Upper lobe of left lung (tissue), 6 donors: ENCODE measurements at regions not wholly inside any gene's neighbourhood (a gene's known extent, or its start where the extent isn't known, plus 50 kb on each side); places are given as distances from the start of the nearest gene placed in this dataset.

Experiments
- ATAC-seq, 2 donors: fragments of 200-7000 bp; cut with Tn5 transposase; one replicate each; pipeline ENCODE4 v1.9.1; 2022; ENCODE audit warnings: mild to moderate bottlenecking in 2 of 2, moderate library complexity in 2 of 2; ENCODE audit not compliant: low FRiP score in 2 of 2
- DNase-seq, 2 donors: peaks; one replicate each; pipeline ENCODE4 v3.0.0-alpha.2; 2019 to 2020
- H3K27ac ChIP-seq, 4 donors: fragments of 200-600 bp; sonication (generic); one replicate each; pipeline ENCODE4 v1.5.1; 2016 to 2019
- H3K27me3 ChIP-seq, 4 donors: fragments of 200-600 bp; sonication (generic); one replicate each; pipeline ENCODE4 v1.5.1; 2017 to 2019
- H3K36me3 ChIP-seq, 4 donors: fragments of 200-600 bp; sonication (generic); one replicate each; pipeline ENCODE4 v1.5.1; 2016 to 2019
- H3K4me1 ChIP-seq, 4 donors: fragments of 200-600 bp; sonication (generic); one replicate each; pipeline ENCODE4 v1.5.1; 2018 to 2019
- H3K4me3 ChIP-seq, 4 donors: fragments of 200-600 bp; sonication (generic); one replicate each; pipeline ENCODE4 v1.5.1; 2017 to 2019; ENCODE audit warnings: mild to moderate bottlenecking in 2 of 4, moderate library complexity in 1 of 4
- H3K9me3 ChIP-seq, 4 donors: fragments of 200-600 bp; sonication (generic); one replicate each; pipeline ENCODE4 v1.5.1; 2018 to 2019
- CTCF ChIP-seq, 6 experiments: fragments of 450-650 bp in 4 of 6; fragments of 200-600 bp in 2 of 6; sonication (generic) in 2 of 6; IDR thresholded peaks; one replicate each; pipeline ENCODE4 v1.5.1; 2016 to 2019; ENCODE audit warnings: antibody characterized with exemption in 6 of 6
- EP300 ChIP-seq, 4 donors: sonication (generic); formaldehyde crosslinking; IDR thresholded peaks; one replicate each; pipeline ENCODE4 v1.5.1; 2017; ENCODE audit warnings: antibody characterized with exemption in 4 of 4, control low read depth in 2 of 4
- POLR2A ChIP-seq, 4 donors: fragments of 450-650 bp; IDR thresholded peaks; one replicate each; pipeline ENCODE4 v1.5.1; 2016 to 2017; ENCODE audit warnings: antibody characterized with exemption in 4 of 4, mild to moderate bottlenecking in 2 of 4
- POLR2AphosphoS5 ChIP-seq, 2 donors: sonication (generic); formaldehyde crosslinking; IDR thresholded peaks; one replicate each; pipeline ENCODE4 v1.5.1; 2017; ENCODE audit warnings: antibody characterized with exemption in 2 of 2
- WGBS, 2 donors: methylation state at CpG; one replicate each; pipeline ENCODE4 v1.1.5; 2017 to 2018; 5-methylcytosine and 5-hydroxymethylcytosine counted together
- donor health status: DM: no; HTN: no; CAD: no; lungs with moderate emphysema.
- donor health status: DM: no; HTN: yes; CAD: no; lungs with severe emphysema.

- no peak overlapping the region for H3K27ac ChIP-seq
- DNase-seq (no peak), ATAC-seq (no peak)
- H3K4me1 ChIP-seq = no peaks in the 10 kb centered on the region
- no peaks in the 10 kb centered on the region for H3K27me3 ChIP-seq
- 48 to 67% methylated on average over 1 of the region's 1 CpG for WGBS, 2 donors
- no peak for TF ChIP-seq EP300 (IDR thresholded peaks at IDR 0.05)
- no peak for TF ChIP-seq POLR2AphosphoS5 (IDR thresholded peaks at IDR 0.05)
- TF ChIP-seq CTCF (IDR thresholded peaks at IDR 0.05) = no peak
- no peak for TF ChIP-seq POLR2A (IDR thresholded peaks at IDR 0.05)
- H3K4me3 ChIP-seq = no peak overlapping the region
- H3K9me3 ChIP-seq = no peaks in the 10 kb centered on the region
- no peaks in the 10 kb centered on the region for H3K36me3 ChIP-seq
These were observed 763.1 kb downstream of the UQCRFS1 start for GRCh38 chr19:28449803-28450202.

- no peak for TF ChIP-seq CTCF (IDR thresholded peaks at IDR 0.05)
- no peak for TF ChIP-seq POLR2A (IDR thresholded peaks at IDR 0.05)
- no peak for TF ChIP-seq EP300 (IDR thresholded peaks at IDR 0.05)
- no peak for TF ChIP-seq POLR2AphosphoS5 (IDR thresholded peaks at IDR 0.05)
- Histone ChIP-seq H3K4me3 (no peak overlapping the region), H3K9me3 (no peaks in the 10 kb centered on the region), H3K4me1 (no peaks in the 10 kb centered on the region), H3K27ac (no peak overlapping the region), H3K36me3 (no peaks in the 10 kb centered on the region), H3K27me3 (no peaks in the 10 kb centered on the region)
- DNase-seq (no peak), ATAC-seq (no peak)
- WGBS, 2 donors = 94 to 100% methylated on average over 12 of the region's 12 CpGs
These were observed 766.4 kb downstream of the UQCRFS1 start for GRCh38 chr19:28446511-28446910.

- TF ChIP-seq POLR2AphosphoS5 (IDR thresholded peaks at IDR 0.05) (no peak), CTCF (IDR thresholded peaks at IDR 0.05) (no peak), EP300 (IDR thresholded peaks at IDR 0.05) (no peak), POLR2A (IDR thresholded peaks at IDR 0.05) (no peak)
- DNase-seq = no peak
- no peaks in the 10 kb centered on the region for H3K9me3 ChIP-seq
- H3K4me1 ChIP-seq = no peaks in the 10 kb centered on the region
- no peak overlapping the region for H3K27ac ChIP-seq
- H3K36me3 ChIP-seq = no peaks in the 10 kb centered on the region
- no peak overlapping the region for H3K4me3 ChIP-seq
- ATAC-seq = no peak
- no peaks in the 10 kb centered on the region for H3K27me3 ChIP-seq
- 86 to 87% methylated on average over 11 of the region's 11 CpGs for WGBS, 2 donors
These were observed 767.1 kb downstream of the UQCRFS1 start for GRCh38 chr19:28445826-28446225.

- H3K4me1 ChIP-seq = no peaks in the 10 kb centered on the region
- ATAC-seq (no peak), DNase-seq (no peak)
- no peaks in the 10 kb centered on the region for H3K27me3 ChIP-seq
- H3K4me3 ChIP-seq = no peak overlapping the region
- H3K9me3 ChIP-seq = no peaks in the 10 kb centered on the region
- WGBS, 2 donors = 53 to 66% methylated on average over 4 of the region's 4 CpGs
- H3K36me3 ChIP-seq = no peaks in the 10 kb centered on the region
- H3K27ac ChIP-seq = no peak overlapping the region
- no peak for TF ChIP-seq CTCF (IDR thresholded peaks at IDR 0.05)
- no peak for TF ChIP-seq EP300 (IDR thresholded peaks at IDR 0.05)
- no peak for TF ChIP-seq POLR2A (IDR thresholded peaks at IDR 0.05)
- TF ChIP-seq POLR2AphosphoS5 (IDR thresholded peaks at IDR 0.05) = no peak
These were observed 768.6 kb downstream of the UQCRFS1 start for GRCh38 chr19:28444362-28444761.

- H3K9me3 ChIP-seq = no peaks in the 10 kb centered on the region
- H3K4me1 ChIP-seq = no peaks in the 10 kb centered on the region
- no peak overlapping the region for H3K4me3 ChIP-seq
- no peak overlapping the region for H3K27ac ChIP-seq
- no peaks in the 10 kb centered on the region for H3K27me3 ChIP-seq
- DNase-seq = no peak
- ATAC-seq = no peak
- TF ChIP-seq CTCF (IDR thresholded peaks at IDR 0.05) (no peak), POLR2A (IDR thresholded peaks at IDR 0.05) (no peak), POLR2AphosphoS5 (IDR thresholded peaks at IDR 0.05) (no peak), EP300 (IDR thresholded peaks at IDR 0.05) (no peak)
- no peaks in the 10 kb centered on the region for H3K36me3 ChIP-seq
- 78 to 80% methylated on average over 9 of the region's 9 CpGs for WGBS, 2 donors
These were observed 769.6 kb downstream of the UQCRFS1 start for GRCh38 chr19:28443361-28443760.
